ENCODE measurements at regions not wholly inside any gene's neighbourhood (a gene's known extent, or its start where the extent isn't known, plus 50 kb on each side); places are given as distances from the start of the nearest gene placed in this dataset.

GRCh38 chr4:74632634-74633033, 161.7 kb downstream of the BTC start:
- no peaks in the 10 kb centered on the region for H3K36me3 ChIP-seq
- TF ChIP-seq, protein P1, sequence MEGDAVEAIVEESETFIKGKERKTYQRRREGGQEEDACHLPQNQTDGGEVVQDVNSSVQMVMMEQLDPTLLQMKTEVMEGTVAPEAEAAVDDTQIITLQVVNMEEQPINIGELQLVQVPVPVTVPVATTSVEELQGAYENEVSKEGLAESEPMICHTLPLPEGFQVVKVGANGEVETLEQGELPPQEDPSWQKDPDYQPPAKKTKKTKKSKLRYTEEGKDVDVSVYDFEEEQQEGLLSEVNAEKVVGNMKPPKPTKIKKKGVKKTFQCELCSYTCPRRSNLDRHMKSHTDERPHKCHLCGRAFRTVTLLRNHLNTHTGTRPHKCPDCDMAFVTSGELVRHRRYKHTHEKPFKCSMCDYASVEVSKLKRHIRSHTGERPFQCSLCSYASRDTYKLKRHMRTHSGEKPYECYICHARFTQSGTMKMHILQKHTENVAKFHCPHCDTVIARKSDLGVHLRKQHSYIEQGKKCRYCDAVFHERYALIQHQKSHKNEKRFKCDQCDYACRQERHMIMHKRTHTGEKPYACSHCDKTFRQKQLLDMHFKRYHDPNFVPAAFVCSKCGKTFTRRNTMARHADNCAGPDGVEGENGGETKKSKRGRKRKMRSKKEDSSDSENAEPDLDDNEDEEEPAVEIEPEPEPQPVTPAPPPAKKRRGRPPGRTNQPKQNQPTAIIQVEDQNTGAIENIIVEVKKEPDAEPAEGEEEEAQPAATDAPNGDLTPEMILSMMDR (IDR thresholded peaks at IDR 0.05): no peak
- no peak for TF ChIP-seq POLR2A (IDR thresholded peaks at IDR 0.05)
- H3K4me1 ChIP-seq: peaks cover 0 to 22% (median 0%) of the 10 kb centered on the region in 12 donors
- intact Hi-C loops (cut with DNase I): no loop called here
- WGBS, 4 donors: 19 to 28% (median 23%) methylated on average over 3 of the region's 3 CpGs
- no peaks in the 10 kb centered on the region for H3K27me3 ChIP-seq
- no peak overlapping the region for H3K27ac ChIP-seq
- peak in 3 of 4 donors; percentile 26 to 62 (median 60) for ATAC-seq
- DNase-seq: peak in 1 of 5 donors; percentile 11
- H3K9me3 ChIP-seq: no peaks in the 10 kb centered on the region
- no peak overlapping the region for H3K4me3 ChIP-seq

DNA sequence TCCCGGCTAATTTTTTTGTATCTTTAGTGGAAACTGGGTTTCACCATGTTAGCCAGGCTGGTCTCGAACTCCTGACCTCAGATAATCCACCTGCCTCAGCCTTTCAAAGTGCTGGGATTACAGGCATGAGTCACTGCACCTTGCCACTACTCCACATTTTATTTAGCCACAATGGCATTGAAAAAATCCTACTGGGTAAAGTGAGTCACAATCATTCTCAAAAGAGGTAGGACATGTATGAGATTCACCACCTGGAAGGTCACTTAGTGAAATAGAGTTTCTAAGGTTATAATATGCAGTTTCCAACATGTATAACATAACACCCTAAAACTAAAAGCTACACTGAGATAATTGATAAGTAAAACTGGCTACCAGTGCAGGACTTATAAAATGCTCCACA, 159.2 kb downstream of the BTC start:
- TF ChIP-seq, protein P1 (IDR thresholded peaks at IDR 0.05): no peak
- TF ChIP-seq POLR2A (IDR thresholded peaks at IDR 0.05): no peak
- intact Hi-C loops (cut with DNase I): no loop called here
- Histone ChIP-seq H3K27me3 (no peaks in the 10 kb centered on the region), H3K36me3 (no peaks in the 10 kb centered on the region), H3K4me1 (peaks cover 0 to 19% (median 0%) of the 10 kb centered on the region in 12 donors), H3K9me3 (no peaks in the 10 kb centered on the region), H3K27ac (no peak overlapping the region), H3K4me3 (no peak overlapping the region)
- DNase-seq: no peak
- ATAC-seq: no peak
- WGBS, 4 donors: 92 to 98% (median 93%) methylated on average over 2 of the region's 2 CpGs

DNA sequence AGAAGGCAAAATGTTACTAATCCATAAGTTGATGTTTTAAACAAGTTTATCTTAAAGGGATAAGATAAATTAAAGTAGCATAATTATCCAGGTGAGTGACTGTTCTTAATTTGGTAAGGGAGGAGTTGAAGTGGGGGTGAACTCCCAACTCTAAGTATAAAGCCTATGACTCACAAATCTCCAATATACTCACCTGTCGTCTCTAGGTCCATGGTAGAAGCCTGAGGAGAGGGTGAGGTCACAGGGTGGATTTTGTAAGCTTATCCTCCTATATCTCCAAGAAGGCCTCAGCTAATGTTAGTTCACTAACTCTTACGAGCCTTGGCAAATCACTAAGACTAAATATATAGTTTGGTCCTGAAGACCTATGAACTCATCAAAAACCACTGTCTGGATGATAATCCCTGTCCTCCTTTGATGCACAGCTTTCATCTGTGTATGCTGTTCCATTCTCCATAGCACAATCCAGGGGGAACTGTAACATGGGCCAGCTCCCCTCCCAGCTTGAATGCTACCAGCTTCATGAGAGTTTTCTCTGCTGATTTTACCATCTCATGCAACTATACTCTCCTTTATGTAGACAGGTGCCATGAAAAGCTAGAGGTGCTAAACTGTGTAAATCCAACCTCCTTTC, 158.7 kb downstream of the BTC start:
- intact Hi-C loops (cut with DNase I): no loop called here
- Histone ChIP-seq H3K9me3 (no peaks in the 10 kb centered on the region), H3K27ac (no peak overlapping the region), H3K4me1 (peaks cover 0 to 19% (median 0%) of the 10 kb centered on the region in 12 donors), H3K27me3 (no peaks in the 10 kb centered on the region), H3K4me3 (no peak overlapping the region), H3K36me3 (no peaks in the 10 kb centered on the region)
- TF ChIP-seq, protein P1 (IDR thresholded peaks at IDR 0.05): no peak
- TF ChIP-seq POLR2A (IDR thresholded peaks at IDR 0.05): no peak
- DNase-seq: no peak
- WGBS, 4 donors: 85 to 93% (median 89%) methylated on average over 2 of the region's 2 CpGs
- ATAC-seq: no peak

DNA sequence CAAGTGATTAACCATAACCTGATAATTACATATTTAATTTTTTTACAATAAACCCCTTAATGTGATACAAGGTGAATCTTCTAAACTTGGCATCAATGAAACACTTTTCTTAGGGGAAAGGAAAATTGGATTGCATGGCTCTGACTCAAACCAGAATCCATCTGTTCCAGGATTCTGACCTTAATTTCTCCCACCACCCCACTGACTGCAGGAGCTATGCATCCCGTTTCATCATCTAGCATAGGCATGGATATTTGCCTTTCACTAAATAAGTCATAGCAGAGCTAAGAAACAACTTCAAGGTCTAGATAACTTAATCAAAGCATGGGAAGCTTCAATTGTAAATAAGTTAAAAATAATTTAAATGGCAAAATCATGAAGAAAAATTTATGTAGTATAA, 156.3 kb downstream of the BTC start:
- Histone ChIP-seq H3K9me3 (no peaks in the 10 kb centered on the region), H3K4me3 (no peak overlapping the region), H3K27me3 (no peaks in the 10 kb centered on the region), H3K4me1 (peaks cover 0 to 6% (median 0%) of the 10 kb centered on the region in 12 donors), H3K36me3 (no peaks in the 10 kb centered on the region), H3K27ac (no peak overlapping the region)
- intact Hi-C loops (cut with DNase I): no loop called here
- WGBS, 4 donors: 81 to 94% (median 89%) methylated on average over 1 of the region's 1 CpG
- no peak for TF ChIP-seq POLR2A (IDR thresholded peaks at IDR 0.05)
- TF ChIP-seq, protein P1 (IDR thresholded peaks at IDR 0.05): no peak
- DNase-seq (no peak), ATAC-seq (no peak)

All from heart left ventricle (tissue), 16 donors.